Liver (tissue), 8 donors: ENCODE measurements at regions not wholly inside any gene's neighbourhood (a gene's known extent, or its start where the extent isn't known, plus 50 kb on each side); places are given as distances from the start of the nearest gene placed in this dataset.
"Not testable (repeated sequence)": the region's sequence is repeated elsewhere in the genome, so short reads cannot be mapped to it uniquely, and the experiment has no call there.

ENCODE experiments used
- DNase-seq: peaks from one replicate; pipeline ENCODE4 v3.0.0-alpha.2; 2017; ENCODE audit warnings: low spot score
- H3K27ac ChIP-seq, 2 donors: one replicate each; pipeline ENCODE4 v1.7.0; 2013; ENCODE audit warnings: inconsistent platforms in 2 of 2, low read length in 2 of 2, control low read depth in 1 of 2, low read depth in 1 of 2, mild to moderate bottlenecking in 1 of 2
- H3K27me3 ChIP-seq, 4 donors: one replicate each; pipeline versions ENCODE4 v1.6.1 to v1.7.0; 2013; ENCODE audit warnings: low read length in 3 of 4, inconsistent platforms in 1 of 4, mild to moderate bottlenecking in 1 of 4, moderate library complexity in 1 of 4; ENCODE audit not compliant: control insufficient read depth in 4 of 4, insufficient read depth in 4 of 4
- H3K36me3 ChIP-seq, 4 donors: one replicate each; pipeline versions ENCODE4 v1.6.1 to v1.7.0; 2013; ENCODE audit warnings: low read length in 3 of 4, mild to moderate bottlenecking in 3 of 4, low read depth in 1 of 4, moderate library complexity in 1 of 4; ENCODE audit not compliant: control insufficient read depth in 4 of 4, insufficient read depth in 3 of 4
- H3K4me1 ChIP-seq, 4 donors: one replicate each; pipeline versions ENCODE4 v1.6.1 to v1.7.0; 2013; ENCODE audit warnings: low read length in 3 of 4, mild to moderate bottlenecking in 3 of 4, moderate library complexity in 1 of 4; ENCODE audit not compliant: control insufficient read depth in 4 of 4, insufficient read depth in 4 of 4
- H3K4me3 ChIP-seq, 3 donors: one replicate each; pipeline versions ENCODE4 v1.6.1 to v1.7.0; 2013; ENCODE audit warnings: low read length in 3 of 3, control low read depth in 1 of 3, low read depth in 1 of 3, mild to moderate bottlenecking in 1 of 3
- H3K9ac ChIP-seq, 2 donors: one replicate each; pipeline ENCODE4 v1.7.0; 2013; ENCODE audit warnings: low read length in 2 of 2, mild to moderate bottlenecking in 2 of 2, moderate library complexity in 2 of 2, control low read depth in 1 of 2, low read depth in 1 of 2
- H3K9me3 ChIP-seq, 4 donors: one replicate each; pipeline versions ENCODE4 v1.6.1 to v1.7.0; 2013; ENCODE audit warnings: low read length in 3 of 4; ENCODE audit not compliant: control insufficient read depth in 4 of 4
- ATF3 ChIP-seq: IDR thresholded peaks from 2 replicates; pipeline ENCODE4 v1.6.1; 2016; ENCODE audit warnings: antibody characterized with exemption
- CTCF ChIP-seq: fragments of 150-350 bp; IDR thresholded peaks from 2 replicates; pipeline ENCODE4 v1.5.1; 2017; ENCODE audit warnings: improper control_type of control experiment, low read depth, low read length; ENCODE audit not compliant: missing input control
- FOXA2 ChIP-seq: IDR thresholded peaks from 2 replicates; pipeline ENCODE4 v1.6.1; 2016; ENCODE audit warnings: antibody characterized with exemption
- HNF4A ChIP-seq, 2 donors: conservative IDR thresholded peaks; 2 replicates each; pipeline ENCODE4 v1.6.1; 2016; ENCODE audit warnings: antibody characterized with exemption in 2 of 2, mild to moderate bottlenecking in 2 of 2
- HNF4G ChIP-seq: IDR thresholded peaks from 2 replicates; pipeline ENCODE4 v1.6.1; 2016; ENCODE audit warnings: antibody characterized with exemption
- MAX ChIP-seq: IDR thresholded peaks from 2 replicates; pipeline ENCODE4 v1.6.1; 2016; ENCODE audit warnings: antibody characterized with exemption
- NR2F2 ChIP-seq: IDR thresholded peaks from 2 replicates; pipeline ENCODE4 v1.6.1; 2016; ENCODE audit warnings: antibody characterized with exemption
- RAD21 ChIP-seq, 2 donors: IDR thresholded peaks; 2 replicates each; pipeline ENCODE4 v1.6.1; 2016; ENCODE audit warnings: antibody characterized with exemption in 2 of 2, mild to moderate bottlenecking in 2 of 2
- REST ChIP-seq: IDR thresholded peaks from 2 replicates; pipeline ENCODE4 v1.6.1; 2016; ENCODE audit warnings: antibody characterized with exemption, mild to moderate bottlenecking
- RXRA ChIP-seq, 2 donors: IDR thresholded peaks; 2 replicates each; pipeline ENCODE4 v1.6.1; 2017 to 2018; ENCODE audit warnings: antibody characterized with exemption in 2 of 2, mild to moderate bottlenecking in 1 of 2
- SP1 ChIP-seq: IDR thresholded peaks from 2 replicates; pipeline ENCODE4 v1.6.1; 2018; ENCODE audit warnings: antibody characterized with exemption, mild to moderate bottlenecking
- TAF1 ChIP-seq: conservative IDR thresholded peaks from 2 replicates; pipeline ENCODE4 v1.6.1; 2016; ENCODE audit warnings: antibody characterized with exemption, mild to moderate bottlenecking
- YY1 ChIP-seq: IDR thresholded peaks from 2 replicates; pipeline ENCODE4 v1.6.1; 2016; ENCODE audit warnings: antibody characterized with exemption, mild to moderate bottlenecking
- WGBS: extraction: QIAGEN DNeasy Blood & Tissue Kit; methylation state at CpG from one replicate; pipeline ENCODE4 v1.1.7; 2013; 5-methylcytosine and 5-hydroxymethylcytosine counted together
- donor health status: healthy.
- donor health status: healthy.
- donor health status: healthy.
- donor health status: healthy.
- donor health status: healthy.

- H3K9ac ChIP-seq = no peak overlapping the region
- no peaks in the 10 kb centered on the region for H3K27me3 ChIP-seq
- H3K36me3 ChIP-seq = no peaks in the 10 kb centered on the region
- DNase-seq = no peak
- WGBS = 65% methylated on average over 2 of the region's 2 CpGs
- no peak overlapping the region for H3K4me3 ChIP-seq
- no peaks in the 10 kb centered on the region for H3K9me3 ChIP-seq
- no peaks in the 10 kb centered on the region for H3K4me1 ChIP-seq
- TF ChIP-seq RXRA (IDR thresholded peaks at IDR 0.05) (no peak), TAF1 (no peak), FOXA2 (no peak), REST (no peak), SP1 (no peak), HNF4A (conservative IDR thresholded peaks at IDR 0.05) (no peak), MAX (no peak), CTCF (no peak), HNF4G (no peak), NR2F2 (no peak), YY1 (no peak), ATF3 (no peak)
- H3K27ac ChIP-seq = no peak overlapping the region
Measured at GRCh38 chrX:34325460-34325859, 193.3 kb upstream of the FAM47A start.

GRCh38 chrX:34320424-34320823, 188.3 kb upstream of the FAM47A start:
- 87% methylated on average over 16 of the region's 16 CpGs for WGBS
- not testable (repeated sequence) for H3K27me3 ChIP-seq, H3K27ac ChIP-seq, H3K36me3 ChIP-seq, DNase-seq, H3K9ac ChIP-seq, H3K4me3 ChIP-seq, H3K4me1 ChIP-seq, H3K9me3 ChIP-seq

GRCh38 chrX:34300871-34301270, 168.8 kb upstream of the FAM47A start:
- Histone ChIP-seq H3K9ac (no peak overlapping the region), H3K36me3 (no peaks in the 10 kb centered on the region), H3K9me3 (no peaks in the 10 kb centered on the region), H3K4me1 (no peaks in the 10 kb centered on the region), H3K4me3 (no peak overlapping the region), H3K27me3 (peaks cover 0 to 2% (median 0%) of the 10 kb centered on the region in 4 donors), H3K27ac (no peak overlapping the region)
- DNase-seq = no peak
- 3% methylated on average over 1 of the region's 1 CpG for WGBS
- TF ChIP-seq MAX = no peak
- TF ChIP-seq CTCF = peak; percentile 59
- peak; percentile 70 to 86 for TF ChIP-seq RAD21 (IDR thresholded peaks at IDR 0.05)
- no peak for TF ChIP-seq FOXA2
